CD4-positive, alpha-beta T cell treated with Interleukin-10 for 1 hour (primary cell): ENCODE measurements at regions not wholly inside any gene's neighbourhood (a gene's known extent, or its start where the extent isn't known, plus 50 kb on each side); places are given as distances from the start of the nearest gene placed in this dataset.

ENCODE experiments used
- DNase-seq: peaks from one replicate; pipeline ENCODE4 v3.0.0-alpha.2; 2020

DNA sequence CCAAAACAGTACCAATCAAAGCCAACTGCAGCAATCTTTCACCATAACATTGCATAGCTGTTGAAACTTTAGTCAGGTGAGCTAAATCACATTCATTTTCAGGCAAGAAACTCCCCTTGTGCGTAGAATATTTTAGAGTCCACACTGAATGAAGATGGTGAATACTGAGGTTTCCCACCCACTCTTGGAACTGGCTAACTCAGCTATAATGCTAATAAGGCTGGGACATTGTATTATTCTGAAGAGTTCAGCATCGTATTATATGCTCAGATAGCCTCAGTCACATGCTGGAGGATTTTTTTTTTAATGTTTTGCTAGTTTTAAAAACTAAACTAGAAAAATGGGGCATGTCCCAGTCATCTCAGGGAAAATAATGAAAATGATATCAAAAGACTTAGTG is 352.3 kb upstream of the FMN2 start:
- DNase-seq, result no peak

DNA sequence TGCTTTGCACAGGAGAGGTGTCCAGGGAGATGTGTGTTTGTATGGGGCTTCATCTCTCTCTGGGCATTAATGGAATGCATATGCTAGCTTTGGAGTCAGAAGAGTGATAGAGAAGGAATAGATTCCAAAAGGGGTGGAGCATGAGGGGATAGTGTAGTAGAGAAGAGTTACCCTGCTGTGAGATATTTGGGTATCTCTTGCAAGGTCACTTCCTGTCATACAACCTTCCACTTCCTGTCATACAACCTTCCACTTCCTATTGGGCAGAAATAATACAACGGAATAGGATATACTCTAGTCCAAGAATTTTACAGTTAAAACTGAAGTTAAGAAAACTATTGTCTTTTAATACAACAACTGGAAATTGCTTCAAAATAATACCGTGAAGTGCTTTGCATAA is 351.8 kb upstream of the FMN2 start:
- DNase-seq, result no peak

DNA sequence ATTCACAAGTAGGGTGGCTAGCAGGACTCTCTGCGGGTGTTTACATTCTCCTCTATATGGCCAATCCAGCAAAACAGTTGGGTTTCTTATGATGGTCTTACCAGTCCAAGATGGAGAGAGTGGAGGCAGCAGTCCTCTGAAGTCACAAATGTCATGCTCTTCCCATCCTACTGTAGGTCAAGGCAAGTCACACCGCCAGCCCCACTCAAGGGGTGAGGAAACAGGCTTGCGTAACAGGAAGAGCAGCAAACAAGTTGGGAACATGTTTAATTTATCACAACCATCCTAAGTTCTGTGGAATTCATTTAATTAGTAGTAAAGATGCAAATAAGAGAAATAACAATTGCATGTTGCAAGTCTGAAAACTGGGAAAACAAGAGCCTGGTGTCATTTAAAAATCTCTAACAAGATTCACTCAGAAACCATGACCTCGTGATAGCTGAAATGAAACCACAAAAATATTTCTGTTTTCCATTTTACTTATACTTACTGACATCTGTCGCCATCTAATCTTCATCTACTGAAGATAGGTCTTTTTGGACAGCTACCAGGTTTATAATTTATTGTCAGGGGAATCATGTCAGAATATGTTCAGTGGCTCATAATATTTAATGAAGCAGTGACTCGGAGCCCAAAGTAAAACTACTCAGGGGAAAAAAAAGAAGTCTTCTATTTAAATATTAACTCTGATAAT is 349.1 kb upstream of the FMN2 start:
- DNase-seq, result no peak

DNA sequence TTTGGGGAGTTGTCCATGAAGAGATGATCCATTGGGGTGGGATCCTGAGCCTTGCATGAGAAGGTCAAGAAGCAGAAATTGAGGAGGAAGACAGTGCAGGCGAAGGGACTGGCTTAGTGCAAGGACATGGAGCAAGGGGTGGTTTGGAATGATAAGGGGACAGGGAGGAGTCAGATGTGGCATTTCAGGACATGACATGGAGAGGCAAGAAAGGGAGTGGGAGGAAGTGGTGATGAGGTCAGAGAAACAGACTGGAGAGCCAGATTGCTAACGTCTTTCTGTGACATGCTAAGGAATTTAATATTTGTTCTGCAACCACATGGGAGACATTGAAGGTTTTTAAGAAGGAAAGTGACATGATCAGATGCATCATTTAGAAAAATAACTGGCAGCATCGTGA is 346.8 kb upstream of the FMN2 start:
- no peak for DNase-seq

DNA sequence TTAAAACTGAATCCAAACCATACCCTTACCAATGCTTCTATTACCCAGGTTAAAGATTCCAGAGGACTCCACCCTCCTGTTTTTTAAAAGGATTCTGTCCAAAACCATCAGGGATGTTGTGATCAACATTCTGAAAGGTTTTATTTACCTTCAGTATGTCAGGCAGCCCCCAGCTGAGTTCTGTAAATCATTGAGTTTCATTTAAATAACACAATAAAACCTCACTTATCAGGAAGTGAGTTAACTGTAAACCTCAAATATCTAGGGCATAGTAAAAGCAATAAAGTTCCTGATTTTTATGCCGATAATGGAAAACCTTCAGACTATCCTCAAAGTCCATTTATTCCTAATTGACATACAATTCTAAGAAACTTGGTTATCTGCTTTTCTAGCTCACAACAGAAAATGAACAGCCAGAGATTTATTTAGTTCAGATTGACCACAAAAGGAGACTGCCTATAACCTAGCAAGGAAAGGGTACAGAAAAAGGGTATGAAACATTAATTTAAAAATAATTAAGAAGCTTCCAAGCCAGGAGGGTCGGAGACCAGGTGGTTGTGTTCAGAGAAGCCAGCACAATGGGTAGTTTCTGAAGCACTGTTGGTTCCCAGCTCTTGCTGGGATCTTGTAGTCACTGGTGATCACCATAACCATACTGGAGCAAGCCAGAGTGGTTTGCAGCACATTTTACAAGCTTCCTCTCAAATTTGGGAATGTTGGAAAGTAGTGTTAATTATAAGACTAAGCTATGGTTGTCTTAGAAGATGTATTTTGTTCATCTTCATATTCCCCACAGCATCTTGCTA is 336.4 kb upstream of the FMN2 start:
- DNase-seq, result no peak

DNA sequence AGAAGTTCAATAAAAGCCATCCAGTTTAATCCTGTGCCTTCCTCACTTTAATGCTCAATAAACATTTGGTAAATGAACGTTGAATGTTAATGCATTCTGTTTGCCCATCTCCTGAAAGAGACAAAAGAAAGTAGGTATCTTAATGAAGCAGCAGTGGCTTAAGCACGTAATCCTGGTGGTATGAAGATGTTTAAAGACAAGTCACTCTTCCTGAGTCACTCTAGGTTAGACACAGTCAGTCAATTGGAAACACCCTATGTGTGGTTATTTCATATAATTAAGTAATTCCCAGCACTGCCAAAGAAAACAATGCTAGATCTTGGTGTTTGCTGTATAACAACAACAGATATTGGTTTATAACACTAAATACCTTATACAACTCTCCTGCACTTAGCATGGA is 334.0 kb upstream of the FMN2 start:
- no peak for DNase-seq

DNA sequence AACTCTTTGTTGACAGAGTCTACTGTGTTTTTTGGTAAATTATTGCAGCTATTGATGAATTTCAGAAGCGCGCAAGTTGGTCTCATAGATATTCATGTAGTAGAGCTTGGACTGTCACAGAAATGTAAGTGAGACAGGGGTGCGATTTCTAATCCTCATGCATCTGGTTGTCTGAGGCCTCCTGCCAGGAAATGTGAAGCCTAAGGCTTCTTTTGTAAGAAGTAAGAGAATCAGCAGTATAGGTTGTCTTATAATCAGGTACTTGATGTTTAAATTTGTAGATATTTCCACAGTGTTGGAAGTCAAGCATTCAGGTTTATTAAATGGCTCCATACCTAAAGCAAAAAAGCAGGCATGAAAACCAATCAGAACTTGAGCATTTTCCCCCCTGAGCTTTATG is 332.9 kb upstream of the FMN2 start:
- no peak for DNase-seq

DNA sequence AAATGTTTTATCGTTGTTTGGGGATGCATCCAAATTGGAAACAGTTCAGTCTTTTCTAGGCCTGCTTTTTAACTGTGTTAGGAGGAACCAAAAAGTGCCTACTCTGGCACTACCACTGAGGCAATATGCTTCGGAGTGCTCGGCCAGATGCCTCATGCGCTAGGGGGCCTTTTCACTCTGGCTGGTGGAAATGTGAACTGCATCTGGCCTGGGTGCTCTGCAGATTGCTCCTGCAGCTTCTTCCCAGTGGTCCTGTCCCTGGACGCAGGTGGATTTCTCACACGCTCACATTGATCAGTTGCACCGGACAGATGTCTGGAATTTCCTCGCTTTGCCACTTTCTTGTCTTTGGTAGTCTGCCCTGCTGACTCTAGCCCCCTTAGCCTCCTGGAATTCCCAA is 330.2 kb upstream of the FMN2 start:
- no peak for DNase-seq

DNA sequence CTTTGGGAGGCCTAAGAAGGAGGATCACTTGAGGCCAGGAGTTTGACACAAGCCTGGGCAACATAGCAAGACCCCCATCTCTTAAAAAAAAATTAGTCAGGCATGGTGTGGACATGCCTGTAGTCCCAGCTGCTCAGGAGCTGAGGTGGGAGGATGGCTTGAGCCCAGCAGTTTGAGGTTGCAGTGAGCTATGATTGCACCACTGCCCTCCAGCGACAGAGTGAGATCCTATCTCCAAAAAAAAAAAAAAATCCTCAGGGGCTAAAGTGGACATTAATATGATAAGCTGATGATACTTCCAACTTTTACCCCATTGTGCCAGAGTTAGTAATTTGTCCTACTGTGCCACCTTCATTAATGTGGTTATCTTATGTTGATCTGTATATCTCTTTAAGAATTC is 327.8 kb upstream of the FMN2 start:
- no peak for DNase-seq

DNA sequence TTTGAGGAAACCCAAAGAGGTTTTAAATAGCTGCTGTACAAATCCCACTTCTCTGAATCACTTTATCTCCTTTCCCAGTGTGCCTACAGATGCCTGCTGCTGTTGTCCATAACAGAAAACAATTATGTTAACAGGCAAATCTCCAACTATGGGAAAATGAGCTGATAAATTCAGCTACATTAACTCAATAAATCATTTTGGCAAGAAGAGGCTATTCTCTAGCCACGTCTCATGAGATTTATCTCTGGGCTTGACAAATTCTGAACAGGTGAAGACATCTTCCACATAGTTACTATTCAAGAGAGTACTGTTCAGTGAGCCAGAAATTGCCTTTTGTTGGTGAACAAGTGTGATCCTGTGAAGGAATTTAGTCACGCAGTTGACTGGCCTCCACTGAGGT is 327.1 kb upstream of the FMN2 start:
- DNase-seq, result no peak

DNA sequence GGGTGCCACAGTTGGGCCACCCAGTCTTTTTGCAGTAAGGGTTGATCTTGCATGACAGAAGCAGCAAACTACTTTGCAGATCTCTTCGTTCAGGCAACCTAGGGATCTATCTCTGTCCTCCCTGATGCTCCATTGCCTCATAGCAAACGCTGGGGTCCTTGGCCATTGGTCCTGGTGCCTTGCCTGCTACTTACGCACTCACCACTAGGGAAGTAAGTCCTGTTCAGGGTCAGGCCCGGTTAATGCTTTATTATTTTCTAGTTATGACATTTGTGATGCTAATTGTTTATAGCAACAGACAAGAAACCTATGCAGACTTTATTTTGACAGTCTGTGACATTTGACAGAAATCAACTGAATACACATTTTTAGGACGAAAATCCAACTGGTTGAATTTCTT is 326.5 kb upstream of the FMN2 start:
- DNase-seq, result no peak

DNA sequence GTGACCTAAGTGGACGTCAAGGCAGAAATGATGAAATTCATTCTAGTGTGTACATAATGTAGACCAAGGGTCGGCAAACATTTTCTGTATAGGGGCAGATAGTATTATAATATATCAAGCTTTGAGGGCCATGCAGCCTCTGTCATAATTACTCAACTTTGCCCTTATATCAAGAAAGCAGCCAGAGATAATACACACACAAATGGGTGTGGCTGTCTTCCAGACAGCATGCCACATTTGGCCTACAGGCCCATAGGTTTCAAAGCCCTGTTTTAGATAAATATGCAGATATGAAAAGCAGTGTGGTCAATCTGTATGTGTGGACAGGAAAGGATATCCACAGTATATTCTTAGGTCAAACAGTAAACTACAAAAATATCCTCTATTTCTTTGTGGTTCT is 320.1 kb upstream of the FMN2 start:
- DNase-seq, result no peak

DNA sequence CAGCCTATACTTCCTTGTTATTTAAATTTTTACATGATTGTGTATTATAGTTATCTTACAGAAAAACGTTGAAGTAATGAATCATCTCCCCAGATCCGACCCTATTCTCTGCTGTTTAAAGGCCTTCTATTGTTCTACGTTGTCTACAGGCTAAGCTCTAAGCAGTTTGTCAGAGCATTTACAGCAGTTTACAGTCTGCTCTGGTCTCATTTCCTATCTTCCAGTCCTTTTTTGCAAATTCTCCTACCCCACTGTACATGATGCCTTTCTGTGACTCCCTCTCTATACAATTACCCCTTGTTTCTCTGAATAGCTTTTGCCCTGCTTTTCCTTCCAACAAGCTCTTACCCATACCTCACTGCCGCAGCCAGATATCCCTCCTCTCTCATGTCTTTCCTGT is 319.2 kb upstream of the FMN2 start:
- DNase-seq, result no peak

DNA sequence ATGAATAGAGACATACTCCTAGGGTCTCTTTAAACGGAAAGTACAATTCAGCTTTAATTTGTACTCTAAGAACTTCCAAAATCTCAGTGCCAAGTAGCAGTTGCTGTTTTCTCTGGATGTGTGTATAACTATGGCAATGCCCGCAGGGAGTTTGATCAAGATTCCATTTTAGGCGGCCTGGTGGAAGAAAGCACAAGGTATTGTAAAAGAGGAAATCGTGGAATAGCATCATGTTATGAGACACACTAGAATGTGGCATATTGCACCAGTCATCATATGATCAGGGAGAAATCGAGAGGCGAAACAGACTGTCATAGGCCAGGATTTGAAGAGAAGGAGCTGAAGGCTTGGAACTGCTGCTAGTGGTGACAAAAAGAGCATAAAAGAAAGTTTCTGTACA is 316.2 kb upstream of the FMN2 start:
- no peak for DNase-seq

DNA sequence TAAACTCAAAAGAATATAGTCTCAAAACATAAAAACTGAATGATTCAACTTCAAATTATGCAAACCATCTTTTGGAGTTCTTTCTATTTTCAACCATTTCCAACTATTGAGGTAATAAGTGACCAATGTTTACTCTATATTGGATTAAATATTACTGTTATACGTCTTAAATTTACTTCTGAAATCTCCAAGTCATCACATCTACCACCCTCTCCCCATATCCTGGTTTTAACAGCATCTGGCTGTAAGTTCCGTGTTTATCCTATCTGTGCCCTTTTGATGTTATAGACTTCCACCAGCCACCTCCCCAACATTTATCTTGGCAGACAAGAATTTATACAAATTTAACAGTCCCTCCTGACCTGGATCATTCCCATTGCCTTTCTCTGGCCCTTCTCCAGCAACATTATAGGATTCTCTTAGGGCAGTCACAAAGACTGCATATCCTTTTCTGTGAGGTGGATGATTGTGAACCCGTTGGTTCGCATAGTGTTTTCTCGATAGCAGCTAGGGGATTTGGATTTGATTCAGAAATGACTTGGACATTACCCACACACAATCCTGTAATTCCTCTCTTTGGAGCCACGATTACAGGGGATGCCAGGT is 313.4 kb upstream of the FMN2 start:
- no peak for DNase-seq

DNA sequence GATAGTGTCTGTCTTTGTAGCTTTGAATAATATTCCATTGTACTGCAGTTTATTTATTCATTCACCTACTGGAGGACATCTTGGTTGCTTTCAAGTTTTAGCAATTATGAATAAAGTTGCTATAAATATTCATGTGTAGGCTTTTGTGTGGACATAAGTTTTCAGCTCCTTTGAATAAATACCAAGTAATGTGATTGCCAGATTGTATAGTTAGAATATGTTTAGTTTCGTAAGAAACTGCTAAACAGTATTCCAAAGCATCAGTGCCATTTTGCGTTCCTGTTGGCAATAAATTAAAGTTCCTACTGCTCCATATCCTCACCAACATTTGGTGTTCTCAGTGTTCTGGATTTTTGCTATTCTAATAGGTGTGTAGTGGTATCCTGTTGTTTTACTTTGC is 311.7 kb upstream of the FMN2 start:
- no peak for DNase-seq

DNA sequence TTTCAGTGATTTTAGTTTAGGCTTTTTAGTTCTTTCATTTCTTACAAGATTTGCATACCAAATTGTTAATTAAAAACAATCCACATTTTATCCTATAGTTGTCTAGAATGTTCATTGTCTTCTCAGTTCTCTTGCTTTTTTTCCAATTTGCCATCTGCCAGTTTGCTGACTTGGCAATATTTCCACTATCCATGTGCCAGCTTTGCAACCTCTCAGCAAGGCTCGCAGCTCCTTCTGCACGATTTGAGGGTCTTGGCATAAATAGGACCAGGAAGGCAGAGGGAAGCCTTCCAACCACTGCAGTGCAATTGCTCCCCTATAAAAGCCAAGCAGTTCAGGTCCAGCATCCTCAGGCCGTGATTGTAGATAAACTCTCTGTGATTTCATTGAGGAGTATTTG is 306.8 kb upstream of the FMN2 start:
- no peak for DNase-seq

DNA sequence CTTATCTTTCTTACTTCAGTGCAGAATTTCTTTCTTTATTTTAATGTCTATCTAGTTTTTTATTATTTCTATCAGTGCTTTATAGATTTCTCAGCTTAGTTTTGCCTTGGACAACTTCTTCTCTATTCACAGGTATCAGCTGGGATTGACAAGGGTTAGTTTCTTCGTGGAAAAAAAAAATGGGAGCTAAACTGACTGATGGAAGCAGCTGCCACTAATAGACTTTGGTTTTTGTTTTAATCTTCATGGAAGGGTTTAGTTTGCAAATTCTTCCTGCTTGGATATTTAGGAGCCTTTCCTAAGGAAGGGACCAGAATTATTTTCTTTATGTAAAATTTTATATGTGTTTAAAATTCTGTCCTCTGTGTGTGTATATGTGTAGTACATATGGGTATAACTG is 306.1 kb upstream of the FMN2 start:
- DNase-seq, result no peak

DNA sequence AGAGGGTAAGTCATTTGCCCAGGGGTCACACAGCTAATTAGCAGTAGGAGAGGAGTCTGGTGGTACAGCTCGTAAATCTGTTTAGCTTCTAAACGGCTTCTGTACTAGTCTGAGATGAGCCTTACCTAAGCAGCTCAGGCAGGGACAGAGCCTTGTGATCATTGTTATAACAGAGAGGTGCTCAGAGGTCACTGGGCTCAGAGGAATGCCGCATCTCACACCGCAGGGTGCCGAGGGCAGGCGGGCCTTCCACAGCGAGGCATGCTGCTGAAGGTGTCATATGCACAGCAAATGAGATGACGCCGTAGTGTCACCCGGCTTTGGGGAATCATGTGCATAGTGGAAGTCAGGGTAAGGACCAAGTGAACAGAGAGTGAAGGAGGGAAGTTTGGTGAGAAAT is 305.2 kb upstream of the FMN2 start:
- DNase-seq, result no peak

DNA sequence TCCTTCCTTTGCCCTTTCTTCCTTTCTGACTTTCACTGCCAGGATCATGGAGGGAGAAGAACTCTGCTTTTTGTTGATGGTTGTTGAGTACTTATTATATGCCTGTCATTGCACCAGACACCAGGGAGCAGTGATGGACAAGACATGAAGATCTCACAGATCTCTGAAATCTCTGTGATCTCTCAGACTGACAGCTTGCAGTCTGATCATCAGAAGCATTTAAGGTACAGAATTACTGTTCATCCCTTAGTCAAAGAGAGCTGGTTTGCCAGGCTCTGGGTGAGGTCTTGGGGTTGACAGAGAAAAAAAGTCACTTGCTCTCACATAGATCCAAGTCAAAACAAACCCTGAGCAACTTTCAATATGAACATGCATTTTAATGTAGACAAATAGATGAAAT is 299.5 kb upstream of the FMN2 start:
- no peak for DNase-seq

DNA sequence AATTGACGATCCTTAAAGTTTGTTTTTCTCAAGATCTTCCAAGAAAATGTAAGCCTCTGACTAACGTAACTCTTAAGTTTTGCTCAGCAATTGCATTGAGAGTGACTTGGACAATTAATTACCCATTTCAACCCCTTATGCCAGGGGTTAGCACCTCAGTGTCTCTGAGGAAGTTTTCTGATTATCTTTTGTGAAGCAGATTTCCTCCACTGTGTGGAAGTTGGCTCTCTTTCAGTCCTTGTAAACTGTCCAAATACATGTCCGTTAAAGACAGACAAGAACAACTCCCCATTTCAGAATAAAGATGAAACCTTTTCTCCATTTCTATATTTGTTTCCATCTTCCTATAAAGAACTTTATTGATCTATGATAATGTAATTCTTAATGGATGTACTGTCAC is 296.4 kb upstream of the FMN2 start:
- no peak for DNase-seq

DNA sequence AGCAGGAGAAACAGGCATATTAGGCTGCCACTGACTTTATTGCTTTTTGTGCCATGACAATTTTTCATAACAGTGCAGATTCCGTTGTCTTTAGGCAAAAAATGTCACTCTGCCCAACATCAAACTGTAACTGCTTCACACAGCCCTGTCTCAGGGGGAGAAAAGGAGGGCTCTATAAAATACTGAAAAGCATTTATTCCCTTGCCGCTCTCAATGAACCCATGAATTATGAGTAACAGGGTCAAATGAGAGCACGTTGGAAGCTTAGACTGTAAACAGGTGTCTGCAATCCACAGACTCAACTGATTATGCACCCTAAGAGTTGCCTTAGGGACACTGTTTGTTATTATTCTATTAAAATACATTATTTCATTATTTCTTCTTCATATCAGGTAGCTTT is 292.1 kb upstream of the FMN2 start:
- no peak for DNase-seq

DNA sequence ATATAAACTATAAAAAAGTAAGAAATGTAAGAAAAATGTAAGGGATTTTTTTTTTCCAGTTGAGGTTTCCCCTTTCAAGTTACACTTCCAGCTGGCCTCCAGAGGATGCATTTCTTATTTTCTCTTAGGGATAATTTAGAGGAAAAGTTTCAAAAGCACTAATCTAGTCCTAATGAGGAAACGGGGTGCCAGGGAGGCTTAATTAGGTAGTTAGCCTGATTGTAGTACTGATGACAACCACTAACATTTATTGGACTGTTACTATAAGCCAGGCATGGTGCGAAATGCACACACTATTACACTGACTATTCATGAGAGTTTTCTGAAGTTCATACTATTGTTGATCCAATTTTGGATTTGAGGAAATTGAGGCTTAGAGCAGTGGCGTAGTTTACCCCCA is 290.8 kb upstream of the FMN2 start:
- no peak for DNase-seq

DNA sequence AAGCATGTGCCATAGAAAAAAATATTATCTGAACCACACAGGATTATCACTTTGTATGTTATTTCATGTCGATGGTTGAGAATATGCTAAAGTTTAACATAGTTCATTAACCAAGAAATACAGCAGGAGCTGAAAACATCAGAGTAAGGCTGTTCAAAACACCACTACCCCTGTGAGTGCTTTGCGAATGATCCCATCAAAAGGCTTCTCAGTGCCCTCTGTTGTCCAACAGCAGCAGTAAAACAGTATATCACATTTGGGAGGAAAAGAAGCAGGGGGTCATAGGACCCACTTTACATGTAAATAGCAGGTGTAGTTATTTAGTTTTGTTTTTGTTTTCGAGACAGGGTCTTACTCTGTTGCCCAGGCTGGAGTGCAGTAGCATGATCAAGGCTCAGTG is 289.4 kb upstream of the FMN2 start:
- no peak for DNase-seq

DNA sequence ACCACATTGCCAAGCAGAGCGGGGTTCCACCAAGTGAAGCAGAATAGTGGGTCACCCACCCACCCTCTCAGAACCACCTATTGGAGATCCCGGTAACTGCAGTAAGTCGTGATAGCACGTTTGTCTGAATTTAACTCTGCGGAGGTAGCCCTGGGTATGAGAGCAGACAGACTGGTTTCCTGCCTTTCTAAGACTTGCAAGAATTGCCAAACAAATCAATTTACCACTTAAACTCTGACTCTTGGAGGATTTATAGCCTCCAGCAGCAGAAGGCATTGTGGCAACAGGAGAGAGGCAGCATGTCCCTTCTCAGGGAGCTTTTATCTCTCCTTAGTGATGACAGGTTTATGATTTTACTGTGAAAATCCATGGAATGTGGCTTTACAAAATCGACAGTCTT is 287.9 kb upstream of the FMN2 start:
- no peak for DNase-seq
